Liver (tissue), 8 donors: ENCODE measurements at regions not wholly inside any gene's neighbourhood (a gene's known extent, or its start where the extent isn't known, plus 50 kb on each side); places are given as distances from the start of the nearest gene placed in this dataset.

Experiments
- DNase-seq: peaks from one replicate; pipeline ENCODE4 v3.0.0-alpha.2; 2017; ENCODE audit warnings: low spot score
- H3K27ac ChIP-seq, 2 donors: one replicate each; pipeline ENCODE4 v1.7.0; 2013; ENCODE audit warnings: inconsistent platforms in 2 of 2, low read length in 2 of 2, control low read depth in 1 of 2, low read depth in 1 of 2, mild to moderate bottlenecking in 1 of 2
- H3K27me3 ChIP-seq, 4 donors: one replicate each; pipeline versions ENCODE4 v1.6.1 to v1.7.0; 2013; ENCODE audit warnings: low read length in 3 of 4, inconsistent platforms in 1 of 4, mild to moderate bottlenecking in 1 of 4, moderate library complexity in 1 of 4; ENCODE audit not compliant: control insufficient read depth in 4 of 4, insufficient read depth in 4 of 4
- H3K36me3 ChIP-seq, 4 donors: one replicate each; pipeline versions ENCODE4 v1.6.1 to v1.7.0; 2013; ENCODE audit warnings: low read length in 3 of 4, mild to moderate bottlenecking in 3 of 4, low read depth in 1 of 4, moderate library complexity in 1 of 4; ENCODE audit not compliant: control insufficient read depth in 4 of 4, insufficient read depth in 3 of 4
- H3K4me1 ChIP-seq, 4 donors: one replicate each; pipeline versions ENCODE4 v1.6.1 to v1.7.0; 2013; ENCODE audit warnings: low read length in 3 of 4, mild to moderate bottlenecking in 3 of 4, moderate library complexity in 1 of 4; ENCODE audit not compliant: control insufficient read depth in 4 of 4, insufficient read depth in 4 of 4
- H3K4me3 ChIP-seq, 3 donors: one replicate each; pipeline versions ENCODE4 v1.6.1 to v1.7.0; 2013; ENCODE audit warnings: low read length in 3 of 3, control low read depth in 1 of 3, low read depth in 1 of 3, mild to moderate bottlenecking in 1 of 3
- H3K9ac ChIP-seq, 2 donors: one replicate each; pipeline ENCODE4 v1.7.0; 2013; ENCODE audit warnings: low read length in 2 of 2, mild to moderate bottlenecking in 2 of 2, moderate library complexity in 2 of 2, control low read depth in 1 of 2, low read depth in 1 of 2
- H3K9me3 ChIP-seq, 4 donors: one replicate each; pipeline versions ENCODE4 v1.6.1 to v1.7.0; 2013; ENCODE audit warnings: low read length in 3 of 4; ENCODE audit not compliant: control insufficient read depth in 4 of 4
- ATF3 ChIP-seq: IDR thresholded peaks from 2 replicates; pipeline ENCODE4 v1.6.1; 2016; ENCODE audit warnings: antibody characterized with exemption
- CTCF ChIP-seq: fragments of 150-350 bp; IDR thresholded peaks from 2 replicates; pipeline ENCODE4 v1.5.1; 2017; ENCODE audit warnings: improper control_type of control experiment, low read depth, low read length; ENCODE audit not compliant: missing input control
- EGR1 ChIP-seq, 2 donors: IDR thresholded peaks; 2 replicates each; pipeline ENCODE4 v1.6.1; 2016 to 2018; ENCODE audit warnings: antibody characterized with exemption in 2 of 2, low read depth in 2 of 2
- FOXA1 ChIP-seq: IDR thresholded peaks from 2 replicates; pipeline ENCODE4 v1.6.1; 2016; ENCODE audit warnings: antibody characterized with exemption
- FOXA2 ChIP-seq: IDR thresholded peaks from 2 replicates; pipeline ENCODE4 v1.6.1; 2016; ENCODE audit warnings: antibody characterized with exemption
- GABPA ChIP-seq, 2 donors: IDR thresholded peaks in 1 of 2; conservative IDR thresholded peaks in 1 of 2; 2 replicates each; pipeline ENCODE4 v1.6.1; 2016; ENCODE audit warnings: antibody characterized with exemption in 2 of 2, mild to moderate bottlenecking in 1 of 2, moderate library complexity in 1 of 2
- HNF4A ChIP-seq, 2 donors: conservative IDR thresholded peaks; 2 replicates each; pipeline ENCODE4 v1.6.1; 2016; ENCODE audit warnings: antibody characterized with exemption in 2 of 2, mild to moderate bottlenecking in 2 of 2
- HNF4G ChIP-seq: IDR thresholded peaks from 2 replicates; pipeline ENCODE4 v1.6.1; 2016; ENCODE audit warnings: antibody characterized with exemption
- JUND ChIP-seq, 2 donors: IDR thresholded peaks; 2 replicates each; pipeline ENCODE4 v1.6.1; 2016; ENCODE audit warnings: antibody characterized with exemption in 2 of 2
- MAX ChIP-seq: IDR thresholded peaks from 2 replicates; pipeline ENCODE4 v1.6.1; 2016; ENCODE audit warnings: antibody characterized with exemption
- NR2F2 ChIP-seq: IDR thresholded peaks from 2 replicates; pipeline ENCODE4 v1.6.1; 2016; ENCODE audit warnings: antibody characterized with exemption
- RAD21 ChIP-seq, 2 donors: IDR thresholded peaks; 2 replicates each; pipeline ENCODE4 v1.6.1; 2016; ENCODE audit warnings: antibody characterized with exemption in 2 of 2, mild to moderate bottlenecking in 2 of 2
- REST ChIP-seq: IDR thresholded peaks from 2 replicates; pipeline ENCODE4 v1.6.1; 2016; ENCODE audit warnings: antibody characterized with exemption, mild to moderate bottlenecking
- RXRA ChIP-seq, 2 donors: IDR thresholded peaks; 2 replicates each; pipeline ENCODE4 v1.6.1; 2017 to 2018; ENCODE audit warnings: antibody characterized with exemption in 2 of 2, mild to moderate bottlenecking in 1 of 2
- SP1 ChIP-seq: IDR thresholded peaks from 2 replicates; pipeline ENCODE4 v1.6.1; 2018; ENCODE audit warnings: antibody characterized with exemption, mild to moderate bottlenecking
- TAF1 ChIP-seq: conservative IDR thresholded peaks from 2 replicates; pipeline ENCODE4 v1.6.1; 2016; ENCODE audit warnings: antibody characterized with exemption, mild to moderate bottlenecking
- YY1 ChIP-seq: IDR thresholded peaks from 2 replicates; pipeline ENCODE4 v1.6.1; 2016; ENCODE audit warnings: antibody characterized with exemption, mild to moderate bottlenecking
- ZBTB33 ChIP-seq: IDR thresholded peaks from 2 replicates; pipeline ENCODE4 v1.6.1; 2016; ENCODE audit warnings: antibody characterized with exemption
- WGBS: extraction: QIAGEN DNeasy Blood & Tissue Kit; methylation state at CpG from one replicate; pipeline ENCODE4 v1.1.7; 2013; 5-methylcytosine and 5-hydroxymethylcytosine counted together
- donor health status: healthy.
- donor health status: healthy.
- donor health status: healthy.
- donor health status: healthy.
- donor health status: healthy.

GRCh38 chr5:13439430-13439829 lies 505.1 kb downstream of the DNAH5 start:
- WGBS = 25% methylated on average over 2 of the region's 2 CpGs
- H3K27me3 ChIP-seq = no peaks in the 10 kb centered on the region
- no peak overlapping the region for H3K9ac ChIP-seq
- no peak overlapping the region for H3K27ac ChIP-seq
- no peak overlapping the region for H3K4me3 ChIP-seq
- TF ChIP-seq MAX (no peak), REST (no peak), ATF3 (no peak), YY1 (no peak), NR2F2 (no peak), HNF4A (conservative IDR thresholded peaks at IDR 0.05) (no peak), CTCF (no peak), EGR1 (IDR thresholded peaks at IDR 0.05; ENCODE audit: low read depth in 2 of 2) (no peak), JUND (IDR thresholded peaks at IDR 0.05) (no peak), FOXA1 (no peak), TAF1 (no peak), GABPA (IDR thresholded peaks at IDR 0.05 in 1 of 2, conservative IDR thresholded peaks at IDR 0.05 in 1 of 2) (no peak), FOXA2 (no peak), RXRA (IDR thresholded peaks at IDR 0.05) (no peak), ZBTB33 (no peak), HNF4G (no peak), RAD21 (IDR thresholded peaks at IDR 0.05) (no peak), SP1 (no peak)
- H3K9me3 ChIP-seq = no peaks in the 10 kb centered on the region
- no peaks in the 10 kb centered on the region for H3K36me3 ChIP-seq
- no peak for DNase-seq
- H3K4me1 ChIP-seq = no peaks in the 10 kb centered on the region
